HG03039 (cell line): ENCODE measurements at regions not wholly inside any gene's neighbourhood (a gene's known extent, or its start where the extent isn't known, plus 50 kb on each side); places are given as distances from the start of the nearest gene placed in this dataset.

ENCODE experiments used
- ATAC-seq: cut with Tn5 transposase; IDR thresholded peaks from one replicate; pipeline ENCODE4 v1.9.1; 2021; ENCODE audit warnings: mild to moderate bottlenecking, moderate library complexity; ENCODE audit not compliant: unreplicated experiment

DNA sequence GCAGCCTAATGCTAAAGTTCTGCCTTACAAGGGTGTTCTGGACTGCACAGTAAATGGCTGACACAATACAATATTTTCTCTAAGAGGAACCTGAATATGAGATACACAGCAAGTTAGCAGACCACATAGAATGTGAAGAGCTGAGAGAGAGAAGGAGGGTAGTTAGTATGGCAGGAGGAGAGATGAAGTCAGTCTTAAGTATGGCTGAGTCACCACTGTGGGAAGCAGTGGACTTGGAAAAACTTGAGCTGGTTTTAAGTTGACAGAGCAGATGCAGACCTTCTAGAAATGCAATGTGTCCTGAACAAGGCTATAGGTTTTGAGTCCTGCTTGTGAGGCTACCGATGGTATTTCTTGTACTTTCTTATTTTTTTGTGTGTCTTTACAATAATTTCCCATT, 172.5 kb downstream of the SH2D1A start:
- no peak for ATAC-seq

GRCh38 chrX:124524852-124525251, 178.5 kb downstream of the SH2D1A start:
- ATAC-seq, result no peak

- ATAC-seq, result no peak
These were observed 183.4 kb downstream of the SH2D1A start for GRCh38 chrX:124529786-124530185.

DNA sequence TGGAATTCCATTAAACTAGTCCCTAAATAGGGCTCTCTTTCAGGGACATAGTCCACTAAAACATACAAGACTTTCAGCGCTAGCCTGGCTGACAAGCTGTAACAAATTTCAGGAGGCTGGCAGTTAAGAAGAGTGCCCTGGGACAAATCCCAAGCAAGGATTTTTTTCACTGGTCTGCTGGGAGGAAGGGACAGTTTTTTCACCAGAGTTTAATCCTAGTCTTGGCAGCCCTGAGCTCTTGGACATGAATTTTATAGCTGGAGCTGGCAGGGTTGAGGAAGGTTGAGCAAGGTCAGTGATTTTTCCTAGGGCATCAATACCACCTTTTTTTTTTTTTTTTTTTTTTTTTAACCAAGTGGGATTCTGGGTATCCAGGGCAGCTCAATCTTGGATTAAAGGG, 184.4 kb downstream of the SH2D1A start:
- no peak for ATAC-seq

DNA sequence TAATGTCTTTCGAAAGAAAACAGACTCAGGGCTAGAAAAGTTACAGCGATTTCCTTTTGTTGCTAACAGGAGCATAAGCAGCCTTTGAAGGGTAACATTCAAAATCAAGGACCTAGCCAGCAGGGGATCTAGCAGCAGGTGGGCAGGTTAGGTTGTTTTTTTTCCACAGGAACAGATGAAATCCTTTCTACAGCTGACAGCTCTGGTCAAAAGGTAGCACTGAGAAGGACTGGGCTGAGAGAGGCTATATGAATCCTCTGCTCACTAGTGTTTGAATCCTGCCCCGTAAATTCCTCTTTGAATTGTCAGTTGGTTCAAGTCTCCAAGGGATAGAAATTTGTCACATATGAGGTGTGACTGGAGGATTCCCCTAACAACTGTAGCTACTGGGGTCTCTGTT, 188.2 kb downstream of the SH2D1A start:
- no peak for ATAC-seq

DNA sequence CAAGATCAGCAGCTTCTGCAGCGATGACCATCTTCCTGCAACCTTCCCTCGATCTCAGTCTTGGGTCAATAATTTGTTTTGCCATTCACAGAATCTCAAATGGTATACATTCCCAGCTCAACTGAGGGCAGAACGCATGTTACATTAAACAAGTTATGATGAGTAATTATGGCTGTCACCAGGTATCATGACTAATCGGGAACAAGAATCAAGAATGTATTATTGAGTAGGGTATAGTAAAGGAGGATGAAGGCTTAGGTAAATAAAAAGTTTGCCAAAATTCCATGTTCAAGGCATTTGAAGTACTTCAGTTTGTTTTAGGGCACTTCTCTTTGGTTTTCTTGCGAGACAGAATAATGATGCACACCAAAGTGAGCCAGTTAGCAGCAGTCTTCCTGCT, 194.1 kb downstream of the SH2D1A start:
- ATAC-seq, result no peak

DNA sequence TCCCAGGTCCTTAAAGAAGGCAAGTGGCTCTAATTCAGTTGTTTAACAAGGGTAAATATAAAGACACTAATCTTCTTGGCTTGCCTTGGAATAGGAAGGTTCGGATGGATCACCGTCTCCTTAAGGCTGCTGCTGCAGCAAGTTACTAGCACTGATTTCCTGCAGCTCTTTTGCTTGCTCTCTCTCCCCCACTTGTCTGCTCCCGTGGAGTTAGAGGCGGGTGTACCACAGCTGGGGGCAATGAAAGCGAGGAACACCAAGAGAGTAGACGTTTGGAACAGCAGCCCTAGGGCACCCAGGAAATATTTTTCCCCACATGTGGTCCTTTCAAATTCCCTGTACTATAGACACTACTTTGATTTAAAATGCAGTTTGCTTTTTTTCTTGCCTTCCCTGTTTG, 202.2 kb downstream of the SH2D1A start:
- no peak for ATAC-seq

DNA sequence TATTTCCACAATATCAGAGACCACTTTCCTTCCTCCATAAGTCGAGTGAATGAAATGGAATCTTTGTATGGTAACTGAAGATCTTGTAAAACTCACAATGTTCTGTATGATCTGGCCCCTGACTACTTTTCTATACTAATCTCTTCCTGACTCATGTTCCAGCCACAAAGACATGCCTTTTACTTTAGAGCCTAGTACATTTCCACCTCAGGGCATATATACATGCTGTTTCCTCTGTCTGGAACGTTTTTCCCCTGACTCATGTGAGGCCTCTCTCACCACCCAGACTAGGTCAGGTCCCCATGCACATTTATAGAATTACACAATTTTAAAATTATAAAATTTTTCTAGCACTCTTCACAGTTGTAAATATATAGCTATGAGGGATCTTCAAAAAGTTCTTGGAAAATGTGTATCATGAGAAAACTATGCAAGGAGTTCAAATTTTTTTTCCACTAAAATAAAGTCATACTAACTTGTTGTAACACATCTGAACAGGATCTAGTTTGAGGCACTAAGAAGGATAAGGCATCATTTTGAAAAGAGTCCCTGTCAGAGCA, 208.8 kb downstream of the SH2D1A start:
- ATAC-seq, result no peak

DNA sequence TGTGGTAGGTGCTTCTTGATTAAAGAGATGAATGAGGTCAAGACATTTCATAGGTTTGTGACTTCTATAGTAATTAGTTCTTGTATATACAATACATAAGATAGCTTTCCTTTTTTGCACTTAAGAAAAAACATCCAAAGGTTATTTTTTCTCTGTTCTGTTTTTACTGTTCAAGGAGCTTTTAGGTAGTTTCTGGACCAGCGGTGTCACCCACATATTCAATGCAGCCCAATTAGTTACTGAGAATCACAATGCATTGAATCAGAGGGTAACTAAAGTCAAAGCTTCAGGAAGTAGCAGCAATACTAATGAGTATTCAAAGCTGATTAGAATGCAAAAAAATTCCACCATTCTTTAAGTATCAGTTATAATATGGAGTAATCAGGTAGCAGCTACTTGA, 211.6 kb downstream of the SH2D1A start:
- no peak for ATAC-seq

- no peak for ATAC-seq
These were observed 227.1 kb downstream of the SH2D1A start for GRCh38 chrX:124573468-124573867.

- no peak for ATAC-seq
These were observed 246.4 kb downstream of the SH2D1A start for GRCh38 chrX:124592744-124593143.

DNA sequence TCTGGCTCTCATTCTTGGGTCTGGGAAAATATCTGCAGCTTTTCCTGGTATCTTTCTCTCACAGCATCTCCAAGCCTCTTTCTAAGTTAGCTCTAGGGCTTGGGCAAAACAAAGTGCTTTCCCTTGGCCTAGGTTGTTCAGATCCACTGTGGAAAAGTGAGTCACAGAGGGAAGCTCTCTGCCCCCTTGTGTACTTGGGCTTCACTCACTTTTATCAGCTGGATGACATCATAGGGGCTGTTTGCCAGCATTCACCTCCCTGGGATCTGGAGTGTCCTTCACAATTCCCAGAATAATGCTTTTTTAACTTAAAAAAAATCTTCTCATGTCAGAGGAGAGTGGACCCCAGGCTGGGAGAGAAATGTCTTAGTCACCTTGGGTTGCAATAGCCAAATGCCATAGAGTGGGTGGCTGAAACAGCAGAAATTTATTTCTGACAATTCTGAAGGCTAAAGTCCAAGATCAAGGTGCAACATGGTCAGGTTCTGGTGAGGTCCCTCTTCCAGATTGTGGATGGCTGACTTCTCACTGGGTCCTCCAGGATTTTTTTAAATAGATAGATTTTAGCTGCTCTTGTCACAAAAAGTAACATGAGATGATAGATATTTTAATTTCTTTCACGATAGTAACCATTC, 247.8 kb downstream of the SH2D1A start:
- no peak for ATAC-seq

DNA sequence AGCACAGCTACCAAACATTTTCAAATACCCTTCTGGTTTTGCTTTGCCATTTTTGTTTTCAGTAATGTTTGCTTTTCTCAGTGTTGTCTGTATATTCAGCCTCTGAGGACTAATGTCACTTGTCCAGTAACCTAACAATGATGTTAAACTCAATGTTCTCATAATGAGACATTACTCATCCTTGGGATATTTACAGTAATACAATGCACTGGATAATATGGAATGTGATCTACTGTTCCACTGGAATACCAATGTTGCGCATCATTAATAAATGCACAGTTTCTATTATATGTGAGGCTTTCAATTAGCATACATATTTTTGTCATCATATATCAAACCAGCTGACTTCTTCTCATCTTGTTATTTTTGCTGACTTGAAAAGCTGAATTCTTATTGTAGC, 259.1 kb downstream of the SH2D1A start:
- ATAC-seq, result no peak

- ATAC-seq, result no peak
These were observed 260.4 kb downstream of the SH2D1A start for GRCh38 chrX:124606724-124607123.

DNA sequence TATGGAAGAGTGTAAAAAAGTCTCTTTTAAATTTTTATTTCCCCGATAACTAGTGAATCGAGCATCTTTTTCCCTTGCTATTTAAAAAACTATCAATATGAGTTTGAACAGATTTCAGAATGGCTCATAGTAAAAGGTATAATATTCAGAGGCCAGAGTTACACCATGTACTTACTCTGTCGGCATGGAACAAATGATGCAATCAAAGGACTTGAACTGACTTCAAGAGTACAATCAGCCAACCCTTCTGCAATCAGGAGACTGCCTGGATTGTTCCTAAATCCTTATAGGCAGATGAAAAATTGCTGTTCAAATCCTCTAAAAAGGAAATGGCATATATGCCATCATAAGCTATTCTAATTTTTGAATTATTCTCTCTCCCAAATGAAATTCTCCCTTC, 273.3 kb downstream of the SH2D1A start:
- no peak for ATAC-seq

DNA sequence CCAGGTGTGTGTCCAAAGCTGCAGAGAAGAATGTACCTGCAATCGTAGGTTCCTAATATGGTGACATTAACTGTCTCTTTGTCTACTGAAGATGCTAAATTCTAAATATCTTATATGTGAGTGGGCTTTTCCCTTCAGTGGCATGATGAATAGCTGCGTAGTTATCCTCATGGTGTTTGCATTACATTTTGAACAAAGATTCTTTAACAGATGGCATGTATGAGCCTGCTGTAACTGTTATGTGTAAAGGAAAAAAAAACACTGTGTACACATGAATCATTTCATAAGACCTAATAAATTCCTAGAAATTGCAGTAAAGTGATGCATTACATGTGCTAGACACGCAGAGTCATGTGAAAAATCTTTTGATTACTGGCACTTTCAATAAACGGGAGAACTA, 288.0 kb downstream of the SH2D1A start:
- ATAC-seq, result no peak

DNA sequence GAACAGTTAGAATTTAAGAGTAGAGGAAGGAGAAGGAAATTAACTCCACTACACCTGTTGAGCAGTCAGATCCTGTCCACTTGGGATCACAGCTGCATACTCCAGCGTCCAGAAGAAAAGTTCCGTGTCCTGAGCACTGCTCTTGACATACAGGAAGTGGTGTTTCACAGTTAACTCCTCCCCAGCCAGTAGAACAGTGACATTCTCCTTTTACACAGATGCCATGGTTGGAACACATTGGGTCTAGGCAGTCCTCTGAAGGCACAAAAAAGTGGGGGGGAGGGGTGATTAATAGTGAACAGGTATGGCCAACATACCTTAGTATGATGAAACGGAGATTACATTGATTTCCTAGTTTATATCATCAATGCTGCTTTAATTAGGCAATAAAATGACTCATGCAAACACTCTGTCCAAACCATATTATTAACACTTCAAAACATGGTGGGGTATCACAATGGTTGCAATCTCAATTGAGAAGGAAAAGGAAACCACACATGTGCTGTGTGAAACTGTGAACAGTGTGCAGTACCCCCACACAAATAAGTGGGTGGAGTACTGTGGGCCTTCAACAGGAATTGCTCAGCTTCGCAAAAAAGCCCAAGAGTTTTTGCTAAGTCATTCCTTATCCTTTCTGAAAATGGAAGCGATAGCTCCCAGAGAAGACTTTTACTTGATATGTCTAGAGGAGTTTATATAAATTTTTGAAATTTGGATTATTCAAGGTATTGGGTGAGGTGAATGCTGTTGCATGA, 295.6 kb downstream of the SH2D1A start:
- no peak for ATAC-seq

GRCh38 chrX:124646403-124646802, 300.0 kb downstream of the SH2D1A start:
- no peak for ATAC-seq

GRCh38 chrX:124651031-124651430, 304.7 kb downstream of the SH2D1A start:
- ATAC-seq, result no peak

DNA sequence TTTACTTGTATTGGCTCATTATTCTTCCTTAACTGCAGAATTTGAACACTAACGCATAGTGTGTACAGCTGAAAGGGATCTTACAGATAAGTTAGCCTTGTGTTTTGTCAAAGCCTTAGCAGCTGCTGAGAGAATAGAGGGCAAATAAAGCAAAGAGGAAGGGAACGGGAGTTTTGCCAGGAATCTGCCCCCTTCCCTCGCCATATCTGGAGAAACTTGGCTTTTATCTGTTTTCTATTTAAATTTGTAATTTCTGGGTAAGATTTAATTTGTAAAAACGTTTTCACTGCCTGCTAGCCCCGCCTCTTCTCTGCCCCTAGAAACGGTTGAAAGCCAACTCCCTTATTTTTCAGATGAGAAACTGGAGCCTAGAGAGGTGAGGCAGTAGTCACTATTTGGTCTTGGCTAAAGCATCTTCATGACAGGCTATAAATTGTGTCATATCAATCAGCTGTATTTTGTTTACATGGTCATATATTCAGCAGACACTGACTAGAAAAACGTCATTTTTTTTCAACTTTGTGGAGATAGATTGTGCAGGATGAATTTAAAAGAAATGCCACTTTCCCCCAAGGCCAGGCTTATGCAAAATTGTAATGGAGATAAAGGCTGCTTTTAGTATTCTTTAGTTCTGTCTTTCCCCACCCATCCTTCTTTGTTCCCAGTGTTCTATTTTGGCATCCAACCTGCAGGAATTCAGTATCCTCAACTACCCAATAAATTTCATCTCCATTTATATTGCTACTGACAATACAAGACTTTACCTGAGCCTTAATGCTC, 319.4 kb downstream of the SH2D1A start:
- ATAC-seq, result no peak

DNA sequence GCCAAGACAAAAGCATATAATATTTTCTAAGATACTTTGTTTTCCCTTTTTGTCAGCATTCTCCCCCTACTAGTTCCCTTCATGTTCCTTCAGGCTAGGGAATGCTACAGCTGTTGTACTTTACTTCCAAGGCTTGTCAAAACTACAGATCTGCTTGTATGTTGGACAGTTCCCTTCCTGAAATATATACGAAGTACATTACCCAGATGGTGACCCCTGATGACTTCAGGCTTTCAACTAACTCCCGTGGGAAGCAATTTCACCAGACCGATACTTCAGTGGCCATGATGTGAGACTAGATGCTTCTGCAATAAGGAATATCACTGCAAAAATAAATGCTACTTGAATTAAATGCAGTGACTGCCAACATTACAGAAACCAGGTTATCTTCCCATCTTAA, 332.8 kb downstream of the SH2D1A start:
- no peak for ATAC-seq

DNA sequence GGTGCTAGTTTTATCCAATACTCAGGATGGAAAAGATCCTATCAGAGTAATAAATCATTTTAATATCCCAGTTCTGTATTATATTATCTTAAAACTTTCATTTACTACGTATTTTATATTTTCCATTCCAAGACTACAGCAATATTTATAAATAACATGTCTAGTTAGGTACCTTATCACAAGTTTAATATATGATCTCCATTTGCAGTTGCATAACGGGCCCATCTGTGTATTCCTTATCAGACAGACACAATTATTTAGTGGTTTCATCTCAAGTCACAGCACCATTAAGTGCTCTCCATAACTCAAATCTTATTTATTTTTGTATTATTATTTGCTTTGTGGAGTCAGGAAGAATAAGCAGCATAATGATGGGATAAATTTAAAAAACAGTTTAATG, 333.9 kb downstream of the SH2D1A start:
- ATAC-seq, result no peak
